AG09309 (cell line): ENCODE measurements at regions not wholly inside any gene's neighbourhood (a gene's known extent, or its start where the extent isn't known, plus 50 kb on each side); places are given as distances from the start of the nearest gene placed in this dataset.
"Not testable (repeated sequence)": the region's sequence is repeated elsewhere in the genome, so short reads cannot be mapped to it uniquely, and the experiment has no call there.

Source experiments
- DNase-seq: peaks from one replicate; pipeline ENCODE4 v3.0.0-alpha.2; 2010; ENCODE audit warnings: low read depth
- H3K4me3 ChIP-seq: 2 replicates; pipeline ENCODE4 v1.5.1; 2011; ENCODE audit warnings: mild to moderate bottlenecking, low read depth, low read length, moderate library complexity; ENCODE audit not compliant: control insufficient read depth
- TF ChIP-seq, protein P1 (sequence below): IDR thresholded peaks from 2 replicates; pipeline ENCODE4 v1.5.1; 2011; ENCODE audit warnings: mild to moderate bottlenecking, low read depth, low read length, inconsistent platforms; ENCODE audit not compliant: insufficient read depth, control insufficient read depth; ENCODE audit errors: missing control alignments

DNA sequence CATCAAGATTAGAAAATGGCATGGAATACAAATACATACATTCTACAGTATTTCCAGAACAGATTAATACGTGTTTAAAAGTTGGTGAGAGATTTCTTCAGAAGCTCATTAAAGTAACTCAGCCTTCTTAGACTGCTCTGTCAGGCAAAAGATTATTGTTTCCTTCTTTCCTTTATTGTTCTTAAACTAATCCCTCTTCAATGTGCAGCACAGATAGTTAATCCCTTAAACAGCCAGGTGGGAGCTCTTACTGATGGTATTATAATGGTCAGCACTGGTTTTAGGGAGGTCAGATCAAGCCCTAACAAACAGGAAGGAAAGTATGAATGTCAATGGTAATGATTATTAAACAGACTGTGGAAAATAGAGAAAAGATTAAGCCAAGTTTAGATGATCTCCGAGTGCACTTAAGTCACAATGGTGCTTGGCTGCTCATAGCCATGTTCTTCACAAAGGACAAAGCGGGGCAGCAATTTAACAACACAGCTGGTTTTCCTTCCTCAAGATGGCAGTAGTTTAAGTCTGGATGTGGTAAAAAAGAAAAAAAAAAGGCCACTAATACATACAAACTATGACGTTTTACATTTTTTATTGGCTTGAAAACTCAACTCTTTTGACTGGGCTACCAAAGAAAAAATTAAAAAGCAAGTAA lies 992.6 kb downstream of the PCDH9 start:
- no peak for DNase-seq
- TF ChIP-seq, protein P1, sequence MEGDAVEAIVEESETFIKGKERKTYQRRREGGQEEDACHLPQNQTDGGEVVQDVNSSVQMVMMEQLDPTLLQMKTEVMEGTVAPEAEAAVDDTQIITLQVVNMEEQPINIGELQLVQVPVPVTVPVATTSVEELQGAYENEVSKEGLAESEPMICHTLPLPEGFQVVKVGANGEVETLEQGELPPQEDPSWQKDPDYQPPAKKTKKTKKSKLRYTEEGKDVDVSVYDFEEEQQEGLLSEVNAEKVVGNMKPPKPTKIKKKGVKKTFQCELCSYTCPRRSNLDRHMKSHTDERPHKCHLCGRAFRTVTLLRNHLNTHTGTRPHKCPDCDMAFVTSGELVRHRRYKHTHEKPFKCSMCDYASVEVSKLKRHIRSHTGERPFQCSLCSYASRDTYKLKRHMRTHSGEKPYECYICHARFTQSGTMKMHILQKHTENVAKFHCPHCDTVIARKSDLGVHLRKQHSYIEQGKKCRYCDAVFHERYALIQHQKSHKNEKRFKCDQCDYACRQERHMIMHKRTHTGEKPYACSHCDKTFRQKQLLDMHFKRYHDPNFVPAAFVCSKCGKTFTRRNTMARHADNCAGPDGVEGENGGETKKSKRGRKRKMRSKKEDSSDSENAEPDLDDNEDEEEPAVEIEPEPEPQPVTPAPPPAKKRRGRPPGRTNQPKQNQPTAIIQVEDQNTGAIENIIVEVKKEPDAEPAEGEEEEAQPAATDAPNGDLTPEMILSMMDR = no peak
- H3K4me3 ChIP-seq = no peak overlapping the region

DNA sequence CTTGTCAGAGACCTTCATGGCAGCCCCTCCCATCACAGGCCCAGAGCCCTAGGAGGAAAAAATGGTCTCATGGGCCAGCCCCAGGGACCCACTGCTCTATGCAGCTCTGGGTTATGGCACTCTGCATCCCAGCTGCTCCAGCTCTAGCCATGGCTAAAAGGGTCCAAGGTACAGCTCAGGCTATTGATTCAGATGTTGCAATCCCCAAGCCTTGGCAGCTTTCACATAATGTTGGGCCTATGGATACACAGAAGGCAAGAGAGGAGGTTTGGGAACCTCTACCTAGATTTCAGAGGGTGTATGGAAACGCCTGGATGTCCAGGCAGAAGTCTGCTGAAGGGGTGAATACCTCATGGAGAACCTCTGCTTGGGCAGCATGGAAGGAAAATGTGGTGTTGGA lies 996.0 kb downstream of the PCDH9 start:
- TF ChIP-seq, protein P1 = no peak
- no peak overlapping the region for H3K4me3 ChIP-seq

DNA sequence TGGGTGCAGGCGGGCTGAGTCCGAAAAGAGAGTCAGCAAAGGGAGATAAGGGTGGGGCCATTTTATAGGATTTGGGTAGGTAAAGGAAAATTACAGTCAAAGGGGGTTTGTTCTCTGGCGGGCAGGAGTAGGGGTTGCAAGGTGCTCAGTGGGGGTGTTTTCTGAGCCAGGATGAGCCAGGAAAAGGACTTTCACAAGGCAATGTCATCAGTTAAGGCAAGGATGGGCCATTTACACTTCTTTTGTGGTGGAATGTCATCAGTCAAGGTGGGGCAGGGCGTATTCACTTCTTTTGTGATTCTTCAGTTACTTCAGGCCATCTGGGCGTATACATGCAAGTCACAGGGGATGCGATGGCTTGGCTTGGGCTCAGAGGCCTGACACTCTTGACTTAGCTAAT lies 998.2 kb downstream of the PCDH9 start:
- not testable (repeated sequence) for DNase-seq, H3K4me3 ChIP-seq

More for the DNA sequence above, 996.0 kb downstream of the PCDH9 start:
- DNase-seq = no peak

DNA sequence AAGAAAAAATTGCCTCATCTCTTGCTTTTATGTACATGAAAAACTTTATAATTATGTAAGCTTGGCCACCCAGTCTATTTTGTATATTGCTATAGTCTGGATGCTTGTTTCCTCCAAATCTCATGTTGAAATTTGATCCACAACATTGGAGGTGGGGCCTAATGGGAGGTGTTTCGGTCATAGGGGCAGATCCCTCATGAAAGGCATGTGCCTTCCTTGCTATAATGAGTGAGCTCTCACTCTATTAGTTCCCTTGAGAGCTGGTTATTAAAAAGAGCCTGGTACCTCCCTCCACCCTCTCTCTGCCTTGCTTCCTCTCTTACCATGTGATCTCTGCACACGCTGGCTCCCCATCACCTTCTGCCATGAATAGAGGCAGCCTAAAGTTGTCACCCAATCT lies 1005.1 kb downstream of the PCDH9 start:
- TF ChIP-seq, protein P1 = no peak
- no peak for DNase-seq
- no peak overlapping the region for H3K4me3 ChIP-seq

DNA sequence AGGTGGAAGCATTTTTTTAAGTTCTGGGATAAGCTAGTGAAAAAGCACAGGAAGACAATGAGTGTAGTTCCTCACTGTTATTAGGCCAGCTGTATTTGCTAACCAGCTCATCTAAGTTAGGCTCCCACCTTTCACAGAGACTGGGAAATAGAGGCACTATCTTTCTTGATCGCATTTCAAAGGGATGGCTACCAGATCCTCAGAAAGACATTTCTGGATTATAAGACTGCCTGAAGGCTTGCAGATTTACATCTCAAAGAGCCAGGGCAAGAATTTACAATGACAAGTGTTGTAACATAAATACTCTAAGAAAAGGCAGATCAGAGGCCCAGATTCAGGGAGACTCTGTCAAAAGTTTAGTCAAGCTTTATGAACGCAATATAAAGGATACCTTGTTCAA lies 1005.5 kb downstream of the PCDH9 start:
- no peak for DNase-seq
- TF ChIP-seq, protein P1 = no peak
- no peak overlapping the region for H3K4me3 ChIP-seq

DNA sequence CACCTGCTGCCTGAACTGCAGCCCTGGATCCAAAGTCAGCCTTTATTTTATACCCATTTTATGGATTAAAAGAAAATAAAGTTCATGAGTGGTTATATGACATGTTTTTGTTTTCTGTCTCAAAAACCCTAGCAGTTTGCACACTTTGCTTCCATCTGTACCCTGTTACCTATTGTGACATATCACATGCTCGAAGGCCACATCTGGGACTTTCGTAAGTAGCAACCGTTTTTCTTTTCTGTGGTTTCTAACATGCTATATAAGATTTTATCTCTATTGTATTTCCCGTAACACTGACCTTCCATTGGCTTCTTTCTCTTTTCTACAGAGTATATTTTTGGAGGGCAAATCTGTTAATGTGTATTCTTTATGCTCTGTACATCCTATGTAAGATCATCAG lies 1007.2 kb downstream of the PCDH9 start:
- DNase-seq = no peak
- TF ChIP-seq, protein P1 = no peak
- H3K4me3 ChIP-seq = no peak overlapping the region

DNA sequence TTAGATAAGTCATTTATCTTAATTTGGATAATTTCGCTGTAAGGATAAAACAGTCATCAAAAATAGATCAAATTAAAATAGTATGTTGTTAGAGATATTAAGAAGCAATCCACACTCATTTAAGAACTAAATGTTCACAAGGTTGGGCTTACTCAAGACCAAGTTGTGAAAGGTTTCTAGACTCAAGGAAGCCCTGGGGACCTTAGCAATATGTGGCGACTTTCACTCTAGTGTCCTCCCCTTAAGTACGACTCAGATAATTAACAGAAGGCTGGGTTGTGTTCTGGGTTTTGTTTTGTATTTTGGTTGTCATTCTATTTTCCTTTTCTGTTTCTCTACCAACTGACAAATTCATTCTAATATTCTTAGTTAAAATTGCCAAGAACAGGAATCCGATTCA lies 1008.0 kb downstream of the PCDH9 start:
- TF ChIP-seq, protein P1 = no peak
- H3K4me3 ChIP-seq = no peak overlapping the region
- DNase-seq = no peak
